HG03039 (cell line): ENCODE measurements at regions not wholly inside any gene's neighbourhood (a gene's known extent, or its start where the extent isn't known, plus 50 kb on each side); places are given as distances from the start of the nearest gene placed in this dataset.
"Not testable (repeated sequence)": the region's sequence is repeated elsewhere in the genome, so short reads cannot be mapped to it uniquely, and the experiment has no call there.

Experiments
- ATAC-seq: cut with Tn5 transposase; IDR thresholded peaks from one replicate; pipeline ENCODE4 v1.9.1; 2021; ENCODE audit warnings: mild to moderate bottlenecking, moderate library complexity; ENCODE audit not compliant: unreplicated experiment

DNA sequence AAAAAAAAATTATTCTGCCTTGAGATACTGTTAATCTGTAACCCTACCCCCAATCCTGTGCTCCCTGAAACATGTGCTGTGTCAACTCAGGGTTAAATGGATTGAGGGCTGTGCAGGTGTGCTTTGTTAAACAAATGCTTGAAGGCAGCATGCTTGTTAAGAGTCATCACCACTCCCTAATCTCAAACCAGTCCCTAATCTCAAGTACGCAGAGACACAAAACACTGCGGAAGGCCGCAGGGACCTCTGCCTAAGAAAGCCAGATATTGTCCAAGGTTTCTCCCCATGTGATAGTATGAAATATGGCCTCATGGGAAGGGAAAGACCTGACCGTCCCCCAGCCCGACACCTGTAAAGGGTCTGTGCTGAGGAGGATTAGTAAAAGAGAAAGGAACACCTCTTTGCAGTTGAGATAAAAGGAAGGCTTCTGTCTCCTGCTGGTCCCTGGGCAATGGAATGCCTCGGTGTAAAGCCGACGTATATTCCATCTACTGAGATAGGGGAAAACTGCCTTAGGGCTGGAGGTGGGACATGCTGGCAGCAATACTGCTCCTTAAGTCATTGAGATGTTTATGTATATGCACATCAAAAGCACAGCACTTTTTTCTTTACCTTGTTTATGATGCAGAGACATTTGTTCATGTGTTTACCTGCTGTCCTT, 402.6 kb downstream of the TBC1D32 start:
- not testable (repeated sequence) for ATAC-seq

DNA sequence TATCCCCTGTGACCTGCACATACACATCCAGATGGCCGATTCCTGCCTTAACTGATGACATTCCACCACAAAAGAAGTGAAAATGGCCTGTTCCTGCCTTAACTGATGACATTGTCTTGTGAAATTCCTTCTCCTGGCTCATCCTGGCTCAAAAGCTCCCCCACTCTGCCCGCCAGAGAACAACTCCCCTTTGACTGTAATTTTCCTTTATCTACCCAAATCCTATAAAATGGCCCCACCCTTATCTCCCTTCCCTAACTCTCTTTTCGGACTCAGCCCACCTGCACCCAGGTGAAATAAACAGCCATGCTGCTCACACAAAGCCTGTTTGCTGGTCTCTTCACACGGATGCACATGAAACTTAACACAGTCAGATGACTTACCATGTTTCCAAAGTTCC, 403.8 kb downstream of the TBC1D32 start:
- ATAC-seq, result not testable (repeated sequence)

DNA sequence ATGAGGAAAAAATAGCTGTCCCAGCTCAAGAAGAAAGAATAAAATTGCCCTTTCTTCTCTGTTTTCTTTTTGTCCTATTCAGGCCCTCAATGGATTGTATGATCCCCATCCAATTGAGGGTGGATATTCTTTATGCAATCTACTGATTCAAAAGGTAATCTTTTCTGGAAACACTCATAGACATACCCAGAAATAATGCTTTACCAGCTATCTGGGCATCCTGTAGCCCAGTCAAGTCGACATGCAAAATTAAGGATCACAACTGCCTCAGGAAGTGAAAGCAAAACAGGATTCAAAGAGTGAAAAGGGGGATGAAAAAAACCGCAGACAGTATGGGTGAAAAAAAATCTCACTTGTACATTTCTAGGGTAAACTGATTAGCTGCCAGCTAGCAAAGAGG, 410.1 kb downstream of the TBC1D32 start:
- ATAC-seq, result no peak

DNA sequence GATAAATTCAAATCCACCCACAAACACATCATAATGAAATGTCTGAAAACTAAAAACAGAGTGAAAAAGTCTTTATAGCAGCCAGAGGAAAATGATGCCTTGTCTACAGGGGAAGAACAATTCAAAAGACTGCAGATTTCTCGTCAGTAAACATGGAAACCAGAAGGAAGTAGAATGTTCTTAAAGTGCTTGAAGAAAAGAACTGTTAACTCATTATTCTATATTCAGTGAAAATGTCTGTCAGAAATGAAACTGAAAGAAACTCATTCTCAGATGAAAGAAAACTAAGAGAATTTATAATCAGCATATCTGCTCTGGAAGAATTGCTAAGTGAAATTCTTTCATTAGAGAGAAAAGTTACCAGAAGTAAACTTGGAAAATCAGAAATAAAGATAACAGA, 416.1 kb downstream of the TBC1D32 start:
- ATAC-seq, result no peak

DNA sequence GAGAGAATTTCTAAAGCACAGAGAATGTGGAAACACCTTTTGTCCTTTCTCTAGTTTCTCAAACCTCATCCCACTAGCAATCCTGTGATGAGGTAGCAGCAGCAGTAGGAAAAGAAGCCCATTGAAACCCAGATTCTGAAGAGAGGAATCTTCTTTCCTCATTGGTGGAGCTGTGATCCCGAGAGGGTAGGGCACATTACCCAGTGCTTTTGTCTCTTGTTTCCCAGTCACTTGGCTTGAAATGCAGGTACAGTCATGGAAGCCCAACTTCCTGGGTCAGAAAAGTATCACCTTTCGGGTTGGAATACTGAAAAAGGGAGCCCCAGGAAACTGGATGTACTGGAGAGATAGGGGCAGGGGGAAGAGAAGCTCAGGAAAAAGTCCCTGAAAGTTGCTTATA, 417.4 kb downstream of the TBC1D32 start:
- no peak for ATAC-seq

DNA sequence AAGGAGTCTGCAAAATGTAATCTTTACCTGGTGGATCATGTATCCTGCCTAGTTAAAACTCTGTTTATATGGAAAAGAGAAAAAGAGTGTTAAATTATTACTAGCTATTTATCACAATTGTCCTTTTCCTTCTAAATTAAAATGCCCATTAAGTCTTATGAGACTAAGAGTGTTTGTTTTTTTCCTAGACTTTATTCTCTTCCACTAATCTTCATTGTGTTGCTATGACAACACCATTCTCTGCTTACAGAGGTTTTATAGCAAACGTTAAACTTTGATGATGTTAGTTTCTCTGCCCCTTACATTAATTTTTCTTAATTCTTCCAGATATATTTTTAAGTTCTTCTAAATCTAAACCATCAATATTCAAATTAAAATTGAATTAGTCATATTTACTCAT, 420.8 kb downstream of the TBC1D32 start:
- no peak for ATAC-seq

DNA sequence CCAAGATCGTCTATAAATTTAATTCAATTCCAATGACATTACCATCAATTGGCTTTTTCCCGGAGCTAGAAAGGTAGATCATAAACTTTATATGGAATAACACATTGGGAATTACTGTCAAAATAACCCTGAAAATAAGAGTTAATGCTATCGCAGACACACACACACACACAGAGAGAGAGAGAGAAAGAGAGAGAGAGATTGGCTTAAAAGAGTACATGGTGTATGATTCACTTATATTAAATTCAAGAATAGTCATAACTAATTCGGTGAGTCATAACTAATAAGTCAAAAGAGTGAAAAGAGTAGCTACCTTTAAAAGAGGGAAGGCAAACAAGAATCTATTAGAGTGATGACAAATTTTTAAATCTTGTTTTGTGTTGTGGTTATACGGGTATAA, 425.5 kb downstream of the TBC1D32 start:
- ATAC-seq, result no peak

DNA sequence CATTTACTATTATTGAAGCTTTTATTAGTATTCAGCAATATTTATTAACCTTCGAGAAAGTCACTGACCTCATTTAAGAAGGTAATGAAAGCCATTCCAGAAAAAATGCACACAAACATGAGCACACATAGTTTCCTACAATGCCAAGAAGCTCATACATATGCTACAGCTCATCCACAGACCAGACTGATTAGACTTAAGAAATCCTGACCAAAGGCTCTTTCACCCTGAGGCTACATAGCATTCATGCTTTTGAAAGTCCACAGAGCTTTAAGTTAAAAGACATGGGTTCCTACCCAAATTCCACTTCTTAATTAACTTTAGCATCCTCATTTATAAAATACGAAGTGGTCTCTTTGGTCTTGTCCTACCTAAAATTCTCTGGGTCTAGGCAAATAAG, 430.4 kb downstream of the TBC1D32 start:
- ATAC-seq, result no peak

DNA sequence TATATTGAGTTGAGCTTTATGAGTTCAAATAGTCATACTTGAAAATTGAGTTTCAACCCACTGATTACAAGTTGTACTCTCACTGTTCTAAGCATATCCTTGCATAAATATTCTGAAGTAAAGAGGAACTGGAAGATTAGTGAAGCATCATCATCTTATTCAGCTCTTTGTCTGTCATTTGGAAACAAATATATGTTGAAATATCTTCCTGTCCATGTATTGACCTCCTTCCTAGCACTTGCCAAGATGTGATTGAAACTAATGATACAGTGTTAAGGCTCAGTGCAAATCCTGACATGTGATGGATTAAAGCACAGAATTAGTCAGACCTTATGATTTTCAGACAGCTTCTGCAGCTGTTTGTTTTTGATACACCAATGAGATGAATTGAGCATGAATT, 434.3 kb downstream of the TBC1D32 start:
- ATAC-seq, result no peak

DNA sequence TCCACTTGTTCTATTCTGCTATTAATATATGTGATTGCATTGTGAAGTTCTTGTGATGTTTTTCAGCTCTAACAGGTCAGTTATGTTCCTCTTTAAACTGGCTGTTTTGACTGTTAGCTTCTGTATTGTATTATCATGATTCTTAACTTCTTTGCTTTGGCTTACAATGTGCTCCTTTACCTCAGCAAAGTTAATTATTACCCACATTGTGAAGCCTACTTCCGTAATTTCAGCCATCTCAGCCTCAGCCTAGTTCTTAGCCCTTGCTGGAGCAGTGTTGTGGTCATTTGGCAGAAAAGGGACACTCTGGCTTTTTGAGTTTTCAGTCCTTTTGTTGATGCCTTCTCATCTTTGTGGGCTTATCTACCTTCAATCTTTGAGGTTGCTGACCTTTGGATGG, 440.2 kb downstream of the TBC1D32 start:
- no peak for ATAC-seq

DNA sequence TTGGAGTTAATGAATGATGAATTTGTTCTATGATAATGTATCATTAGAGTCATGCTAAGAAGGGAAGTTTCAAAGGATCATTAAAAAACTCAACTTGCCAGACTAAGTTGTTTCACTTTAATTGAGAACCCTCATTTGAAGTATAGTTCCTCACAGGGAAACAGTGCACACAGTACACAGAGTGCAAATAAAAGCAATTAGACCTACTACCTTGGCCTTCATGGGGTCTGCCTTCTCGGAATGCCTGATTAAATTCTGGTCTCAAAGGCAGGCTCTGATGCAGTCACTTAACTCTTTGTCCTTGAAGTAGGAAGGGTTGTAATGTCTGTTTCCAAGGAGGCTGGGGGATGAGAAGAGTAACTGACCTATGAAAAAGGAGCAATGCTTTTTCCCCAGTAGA, 457.3 kb downstream of the TBC1D32 start:
- ATAC-seq, result no peak

DNA sequence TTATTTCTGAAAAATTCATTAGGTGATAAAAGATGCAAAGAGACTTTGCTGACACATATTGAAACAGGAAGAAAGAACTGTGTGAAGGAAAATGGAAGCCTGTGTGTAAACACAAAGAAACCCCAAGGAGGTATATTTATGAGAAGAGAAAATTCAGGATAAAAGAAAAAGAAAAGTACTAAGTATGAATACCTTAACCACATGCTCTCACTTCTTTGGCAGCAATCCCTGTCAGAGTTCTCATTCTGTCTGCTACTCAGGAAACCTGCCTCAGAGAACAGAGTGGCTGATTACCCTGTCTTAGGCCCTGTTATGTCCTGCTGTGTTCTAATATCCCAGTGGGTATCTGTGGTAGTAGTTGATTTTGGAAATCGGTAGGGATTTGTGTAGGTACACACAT, 457.9 kb downstream of the TBC1D32 start:
- no peak for ATAC-seq

DNA sequence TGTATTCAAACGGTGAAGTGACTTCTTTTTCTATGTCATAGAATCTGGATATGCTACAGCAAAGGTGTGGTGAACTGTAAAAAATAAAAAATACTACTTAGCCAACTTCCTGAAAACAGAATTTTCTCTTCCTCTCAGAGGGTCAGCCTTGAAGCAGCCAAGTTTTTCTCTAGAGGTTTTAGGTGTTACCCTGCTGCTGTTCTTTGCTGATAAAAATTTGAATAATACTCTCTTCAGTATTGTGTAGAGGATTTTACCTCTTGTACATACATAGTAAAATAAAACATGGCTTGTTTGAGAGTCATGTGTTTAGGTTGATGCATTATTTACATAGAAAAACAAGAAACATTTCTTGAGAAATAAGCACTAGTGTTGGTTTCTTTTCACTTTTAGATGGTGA, 458.4 kb downstream of the TBC1D32 start:
- ATAC-seq, result no peak

DNA sequence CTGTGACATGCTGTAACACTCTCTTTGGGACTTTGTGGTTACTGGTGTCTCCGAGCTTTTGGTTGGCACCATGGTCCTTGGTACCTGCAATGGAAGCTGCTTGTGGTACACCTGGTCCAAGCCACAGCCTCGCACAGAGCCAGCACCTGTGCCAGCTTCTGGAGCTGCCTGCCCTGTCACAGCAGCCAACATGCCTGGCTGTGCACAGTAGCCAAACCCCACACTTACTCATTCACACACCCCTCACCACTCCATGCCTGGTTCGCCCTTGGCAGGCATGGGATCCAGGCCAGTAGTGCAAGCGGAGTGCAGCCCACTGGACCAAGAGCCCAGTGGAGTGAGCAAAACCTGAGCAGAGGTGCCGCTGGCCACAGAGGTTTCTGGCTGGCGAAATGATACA, 459.9 kb downstream of the TBC1D32 start:
- no peak for ATAC-seq

DNA sequence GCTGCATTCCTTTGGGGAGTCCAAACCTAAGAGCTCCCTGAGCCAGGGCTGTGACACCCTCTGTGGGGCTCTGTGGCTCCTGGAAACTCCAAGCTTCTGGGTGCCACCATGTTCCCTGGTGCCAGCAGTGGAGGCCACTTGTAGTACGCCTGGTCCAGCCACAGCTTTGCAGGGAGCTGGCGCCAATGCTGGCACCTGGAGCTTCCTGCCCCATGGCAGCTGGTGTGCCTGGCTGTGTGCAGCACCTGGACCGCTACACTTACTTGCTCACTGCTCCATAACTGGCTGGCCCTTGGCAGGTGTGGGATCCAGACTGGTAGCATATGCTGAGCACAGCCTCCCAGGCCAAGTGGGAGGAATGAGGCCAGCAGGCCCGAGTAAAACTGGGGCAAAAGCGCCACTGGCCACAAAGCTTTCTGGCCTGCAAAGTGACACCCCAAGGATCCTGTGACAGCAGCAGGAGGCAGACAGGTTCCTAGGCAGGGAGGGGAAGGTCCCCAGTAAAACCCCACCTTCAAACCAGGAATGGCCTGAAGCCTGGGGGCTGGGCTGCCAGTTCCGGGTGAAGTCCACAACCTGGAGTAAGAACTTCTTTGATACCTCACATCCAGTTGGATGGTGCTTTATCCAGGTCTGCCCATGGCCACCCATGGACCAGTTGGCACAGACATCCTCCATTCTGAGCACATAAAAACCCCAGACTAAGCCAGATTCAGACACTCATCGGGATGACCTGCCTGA, 461.0 kb downstream of the TBC1D32 start:
- ATAC-seq, result no peak

DNA sequence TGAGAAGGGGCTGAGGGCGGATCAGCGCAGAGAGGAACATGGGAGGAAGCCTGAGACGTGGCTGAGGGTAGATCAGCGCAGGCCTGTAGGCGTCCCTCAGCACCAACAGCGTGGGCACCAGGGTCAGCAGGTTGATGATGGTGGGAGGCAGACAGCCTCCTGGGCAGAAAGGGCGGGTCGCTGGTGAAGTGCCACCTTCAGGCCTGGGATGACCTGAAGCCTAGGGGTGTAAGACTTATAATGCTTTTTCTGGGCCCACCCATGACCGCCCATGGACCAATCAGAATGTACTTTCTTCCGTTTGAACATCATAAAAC, 462.1 kb downstream of the TBC1D32 start:
- ATAC-seq, result no peak

DNA sequence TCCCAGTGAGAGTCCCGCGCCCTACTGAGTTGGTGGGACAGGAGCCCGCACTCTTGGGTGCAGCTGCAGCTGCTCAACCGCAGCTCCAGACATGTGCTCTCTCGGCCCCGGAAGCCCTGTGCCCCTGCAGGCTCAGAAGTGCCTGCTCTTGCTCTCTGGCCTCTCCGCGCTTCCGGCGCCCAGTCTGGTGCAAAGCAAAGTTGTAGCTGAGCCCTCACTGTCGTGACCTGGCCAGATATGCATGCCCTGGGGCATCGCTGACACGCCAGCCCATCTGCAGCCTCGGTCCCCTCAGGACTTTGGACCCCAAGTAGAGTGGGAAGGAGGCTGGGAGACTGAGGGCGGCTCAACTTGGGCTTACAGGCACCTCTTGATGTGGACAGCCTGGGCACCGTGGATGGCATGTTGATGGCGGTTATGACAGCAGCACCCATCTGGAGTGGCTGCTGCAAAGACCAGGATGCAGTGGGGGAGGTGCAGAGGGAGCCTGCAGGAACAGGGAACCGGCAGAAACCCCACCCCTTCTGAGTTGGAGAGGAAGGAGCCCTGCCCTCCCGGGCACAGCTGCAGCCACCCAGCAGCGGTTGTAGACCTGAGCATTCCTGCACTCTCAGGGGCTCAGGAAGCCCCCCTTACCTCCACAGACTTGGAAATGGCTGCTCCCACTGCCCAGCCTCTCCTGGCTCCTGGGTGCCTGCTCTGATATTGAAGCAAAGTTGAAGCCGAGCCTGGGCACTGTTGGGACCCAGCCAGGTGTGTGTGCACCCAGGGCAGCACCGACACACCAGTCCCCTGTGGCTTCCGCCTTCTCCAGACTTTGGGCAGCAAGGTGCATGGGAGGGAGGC, 462.6 kb downstream of the TBC1D32 start:
- ATAC-seq, result no peak

DNA sequence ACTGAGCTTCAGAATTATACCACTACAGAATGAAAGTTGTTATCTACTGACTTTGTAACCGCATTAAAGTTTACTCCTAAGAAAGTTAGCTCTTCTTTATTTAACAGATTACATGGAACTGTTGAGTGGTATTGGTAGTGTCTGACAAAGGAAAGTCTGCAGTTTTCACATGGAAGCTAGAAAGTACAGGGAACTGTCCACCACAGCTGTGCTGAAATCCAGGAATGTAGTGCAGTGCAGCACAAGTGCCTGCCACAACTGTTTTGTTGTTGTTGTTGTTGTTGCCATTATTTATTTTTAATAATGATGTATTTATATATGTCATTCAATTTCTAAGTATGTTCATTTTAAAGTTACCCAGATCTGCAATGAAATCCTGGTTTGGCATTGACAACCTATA, 464.9 kb downstream of the TBC1D32 start:
- no peak for ATAC-seq

DNA sequence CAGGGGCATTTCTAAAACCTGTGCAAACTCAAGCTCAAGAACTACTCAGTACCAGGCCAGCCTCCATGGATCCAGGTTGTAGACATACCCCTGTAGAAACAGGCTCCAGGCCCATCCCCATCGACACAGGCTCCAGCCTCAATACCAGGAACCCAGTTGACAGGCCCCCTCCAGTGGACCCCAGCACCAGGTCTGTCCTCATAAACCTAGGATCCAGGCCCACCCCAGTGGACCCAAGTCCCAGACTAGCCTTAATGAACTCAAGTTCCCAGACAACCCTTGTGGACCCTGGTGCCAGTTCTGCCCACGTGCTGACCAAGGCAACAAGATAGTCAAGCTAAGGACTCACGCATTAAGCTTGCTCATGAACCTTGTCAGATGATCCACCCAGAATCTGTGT, 476.9 kb downstream of the TBC1D32 start:
- no peak for ATAC-seq

DNA sequence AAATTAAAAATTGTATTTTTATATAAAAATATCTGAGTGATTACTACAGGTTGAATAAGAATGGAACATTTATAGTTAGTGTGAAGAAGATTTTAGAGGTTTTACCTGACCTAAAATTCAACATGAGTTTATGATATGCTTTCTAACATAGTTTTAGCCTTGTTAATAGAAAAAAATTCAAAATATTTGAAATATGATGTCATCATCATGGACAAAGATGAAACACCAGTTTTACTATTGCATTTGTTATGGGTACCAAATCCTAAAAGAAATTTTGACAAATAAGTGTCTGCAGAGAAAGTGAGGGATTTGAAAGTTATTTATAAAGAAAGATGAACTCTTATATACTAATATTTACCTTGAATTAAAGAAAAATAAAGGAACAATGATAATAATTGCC, 479.7 kb downstream of the TBC1D32 start:
- no peak for ATAC-seq

DNA sequence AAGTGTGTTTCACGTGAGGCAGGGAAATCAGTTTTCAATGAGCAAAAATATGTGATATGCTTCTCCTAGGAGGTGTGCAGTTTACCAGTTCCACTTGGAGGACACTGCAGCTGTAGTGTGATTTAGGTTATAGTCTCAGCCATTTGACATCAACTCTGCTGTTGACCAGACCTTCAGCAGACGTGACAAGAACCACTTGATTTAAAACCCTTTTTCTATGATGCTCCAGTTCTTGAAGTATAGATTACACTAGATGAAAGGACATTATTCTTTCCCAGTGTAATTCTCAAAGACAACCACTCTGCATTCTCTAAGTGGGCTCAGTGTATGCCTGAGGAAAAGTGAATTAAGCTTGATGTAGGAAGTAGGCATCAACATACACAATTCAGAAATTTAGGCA, 480.8 kb downstream of the TBC1D32 start:
- ATAC-seq, result no peak

DNA sequence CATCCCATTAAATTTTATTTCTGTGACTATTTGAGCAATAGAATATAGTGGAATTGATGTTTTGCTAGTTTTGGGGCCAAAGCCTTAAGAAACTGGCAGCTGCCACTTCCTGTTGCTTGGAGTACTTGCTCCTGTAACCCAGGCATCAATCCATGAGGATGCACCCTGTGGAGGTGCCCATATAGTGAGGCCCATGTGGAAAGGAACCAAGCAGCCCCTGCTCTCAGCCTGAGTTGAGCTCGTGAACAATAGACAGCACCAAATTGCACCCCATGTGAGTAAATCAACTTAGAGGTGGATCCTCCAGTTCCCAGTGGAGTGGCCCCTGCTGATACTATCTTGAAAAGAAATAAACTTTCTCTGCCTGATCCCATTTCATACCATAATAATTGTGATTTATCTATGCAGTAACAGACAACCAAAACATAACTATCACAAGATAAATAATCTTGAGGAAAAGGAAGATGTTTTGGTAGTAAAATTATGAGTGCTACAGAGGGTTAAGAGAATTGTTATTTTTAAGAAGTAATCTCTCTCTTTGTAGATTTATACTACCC, 481.9 kb downstream of the TBC1D32 start:
- no peak for ATAC-seq
